A673 (cell line): ENCODE measurements at regions not wholly inside any gene's neighbourhood (a gene's known extent, or its start where the extent isn't known, plus 50 kb on each side); places are given as distances from the start of the nearest gene placed in this dataset.

Source experiments
- BruUV-seq: library from RNA; stranded (reverse); fragments of 400-500 nt; replicated peaks from 2 replicates; lab custom pipeline; 2021; lab: Mats Ljungman, UMichigan
- CTCF ChIA-PET: fragments of 300-600 bp; sonication (Branson Sonifier 250); formaldehyde crosslinking; loops from one replicate; lab custom pipeline; 2022; ENCODE audit warnings: antibody characterized with exemption; lab: Charles Lee
- POLR2A ChIA-PET: fragments of 300-600 bp; sonication (Branson Sonifier 250); formaldehyde crosslinking; loops from one replicate; lab custom pipeline; 2022; ENCODE audit warnings: antibody characterized with exemption; ENCODE audit not compliant: low non-redundant PET; lab: Charles Lee
- DNase-seq: peaks from one replicate; pipeline ENCODE4 v3.0.0-alpha.2; 2015; ENCODE audit warnings: low spot score
- H3K27ac ChIP-seq: fragments of 200-600 bp; sonication (generic); 2 replicates; pipeline ENCODE4 v1.5.1; 2016; ENCODE audit warnings: mixed run types, low read depth, mild to moderate bottlenecking, mixed read lengths, antibody characterized with exemption, low read length; ENCODE audit not compliant: poor library complexity, severe bottlenecking
- H3K27me3 ChIP-seq: fragments of 200-600 bp; sonication (generic); replicated peaks from 2 replicates; pipeline ENCODE4 v1.6.1; 2017; ENCODE audit warnings: mixed run types, low read depth, mild to moderate bottlenecking, mixed read lengths, antibody characterized with exemption, low read length; ENCODE audit not compliant: insufficient read depth, poor library complexity
- H3K36me3 ChIP-seq: fragments of 200-600 bp; sonication (generic); 2 replicates; pipeline ENCODE4 v1.6.1; 2016; ENCODE audit warnings: mixed run types, mild to moderate bottlenecking, mixed read lengths, antibody characterized with exemption, low read length; ENCODE audit not compliant: insufficient read depth, poor library complexity, severe bottlenecking
- H3K4me1 ChIP-seq: fragments of 200-600 bp; sonication (generic); 2 replicates; pipeline ENCODE4 v1.6.1; 2017; ENCODE audit warnings: mixed run types, mild to moderate bottlenecking, mixed read lengths, antibody characterized with exemption, low read length; ENCODE audit not compliant: insufficient read depth, poor library complexity, severe bottlenecking
- H3K4me3 ChIP-seq: fragments of 200-600 bp; sonication (generic); 2 replicates; pipeline ENCODE4 v1.5.1; 2016; ENCODE audit warnings: low read depth, mixed run types, mild to moderate bottlenecking, mixed read lengths, low read length; ENCODE audit not compliant: poor library complexity, severe bottlenecking
- H3K9me3 ChIP-seq: fragments of 200-600 bp; sonication (generic); 2 replicates; pipeline ENCODE4 v1.6.1; 2016; ENCODE audit warnings: mixed run types, low read depth, mild to moderate bottlenecking, mixed read lengths, antibody characterized with exemption, low read length; ENCODE audit not compliant: poor library complexity, severe bottlenecking
- EZH2 ChIP-seq: fragments of 200-600 bp; sonication (generic); IDR thresholded peaks from 2 replicates; pipeline ENCODE4 v1.6.1; 2017; ENCODE audit warnings: borderline replicate concordance, low read depth, mild to moderate bottlenecking, mixed read lengths, antibody characterized with exemption, low read length; ENCODE audit not compliant: poor library complexity, severe bottlenecking
- intact Hi-C: fragments of 100-400 bp; cut with micrococcal nuclease; formaldehyde crosslinking; loops from one replicate; pipeline ENCODE4 v1.10.0; 2022; ENCODE audit not compliant: unreplicated experiment
- TF ChIP-seq, protein P1 (sequence below): fragments of 300-800, 200-600 bp; sonication (generic); conservative IDR thresholded peaks from 2 replicates; pipeline ENCODE4 v1.5.1; 2017; ENCODE audit warnings: low read depth, mild to moderate bottlenecking, antibody characterized with exemption, low read length, moderate library complexity, mixed read lengths

DNA sequence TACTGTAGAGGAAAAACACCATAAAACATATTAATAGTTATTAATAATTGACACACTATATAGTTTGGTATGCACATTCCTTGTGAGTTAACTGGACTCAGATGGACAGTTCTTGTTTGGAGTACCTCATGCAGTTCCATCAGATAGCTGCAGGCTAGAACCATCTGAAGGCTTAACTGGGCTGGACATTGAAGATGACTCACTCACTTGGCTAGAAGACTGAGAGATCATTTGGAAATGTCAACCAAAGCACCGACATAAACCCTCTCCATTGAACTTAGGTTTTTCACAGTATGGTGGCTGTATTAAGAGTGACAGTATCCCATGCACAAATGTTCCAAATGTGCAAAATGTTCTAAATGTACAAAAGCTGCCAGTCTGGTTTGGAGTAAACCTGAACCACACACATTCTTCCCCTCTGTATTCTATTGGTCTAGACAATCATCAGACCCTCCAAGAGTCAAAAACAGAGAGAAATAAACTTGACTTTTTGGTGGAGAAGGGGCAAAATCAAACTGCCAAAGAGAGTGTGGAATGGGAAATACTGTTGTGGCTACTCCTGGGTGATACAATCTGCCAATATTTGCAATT lies 708.4 kb downstream of the KCNT2 start:
- intact Hi-C loops = no loop called here
- BruUV-seq = no TSS peak
- no peak for DNase-seq
- no peaks in the 10 kb centered on the region for H3K9me3 ChIP-seq
- TF ChIP-seq, protein P1, sequence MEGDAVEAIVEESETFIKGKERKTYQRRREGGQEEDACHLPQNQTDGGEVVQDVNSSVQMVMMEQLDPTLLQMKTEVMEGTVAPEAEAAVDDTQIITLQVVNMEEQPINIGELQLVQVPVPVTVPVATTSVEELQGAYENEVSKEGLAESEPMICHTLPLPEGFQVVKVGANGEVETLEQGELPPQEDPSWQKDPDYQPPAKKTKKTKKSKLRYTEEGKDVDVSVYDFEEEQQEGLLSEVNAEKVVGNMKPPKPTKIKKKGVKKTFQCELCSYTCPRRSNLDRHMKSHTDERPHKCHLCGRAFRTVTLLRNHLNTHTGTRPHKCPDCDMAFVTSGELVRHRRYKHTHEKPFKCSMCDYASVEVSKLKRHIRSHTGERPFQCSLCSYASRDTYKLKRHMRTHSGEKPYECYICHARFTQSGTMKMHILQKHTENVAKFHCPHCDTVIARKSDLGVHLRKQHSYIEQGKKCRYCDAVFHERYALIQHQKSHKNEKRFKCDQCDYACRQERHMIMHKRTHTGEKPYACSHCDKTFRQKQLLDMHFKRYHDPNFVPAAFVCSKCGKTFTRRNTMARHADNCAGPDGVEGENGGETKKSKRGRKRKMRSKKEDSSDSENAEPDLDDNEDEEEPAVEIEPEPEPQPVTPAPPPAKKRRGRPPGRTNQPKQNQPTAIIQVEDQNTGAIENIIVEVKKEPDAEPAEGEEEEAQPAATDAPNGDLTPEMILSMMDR = no peak
- no peak for TF ChIP-seq EZH2
- H3K27me3 ChIP-seq = no peaks in the 10 kb centered on the region
- no peaks in the 10 kb centered on the region for H3K4me1 ChIP-seq
- no peak overlapping the region for H3K4me3 ChIP-seq
- ChIA-PET POLR2A (no interaction called here), CTCF (no interaction called here)
- no peak overlapping the region for H3K27ac ChIP-seq
- no peaks in the 10 kb centered on the region for H3K36me3 ChIP-seq

DNA sequence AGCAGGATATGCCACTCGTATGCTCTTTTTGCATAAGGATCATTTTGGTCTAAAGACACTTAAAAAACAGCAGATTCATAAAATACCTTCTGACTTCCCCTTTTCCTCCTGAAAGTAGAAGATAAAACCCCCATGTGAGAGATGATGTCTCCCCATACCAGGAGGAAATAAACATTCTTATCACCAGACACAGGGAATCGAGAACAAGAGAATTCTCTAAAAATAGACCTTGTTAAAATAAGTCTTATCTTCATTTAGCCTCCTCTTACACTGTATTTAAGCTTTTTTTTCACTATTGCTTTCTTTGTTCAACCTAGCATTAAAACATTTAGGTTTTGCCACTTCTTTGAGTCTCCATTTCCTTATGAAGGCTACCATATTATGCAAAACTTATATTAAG lies 709.3 kb downstream of the KCNT2 start:
- no TSS peak for BruUV-seq
- intact Hi-C loops = no loop called here
- Histone ChIP-seq H3K4me3 (no peak overlapping the region), H3K27ac (no peak overlapping the region), H3K4me1 (no peaks in the 10 kb centered on the region), H3K27me3 (no peaks in the 10 kb centered on the region), H3K9me3 (no peaks in the 10 kb centered on the region), H3K36me3 (no peaks in the 10 kb centered on the region)
- TF ChIP-seq, protein P1 = no peak
- no peak for TF ChIP-seq EZH2
- ChIA-PET POLR2A (no interaction called here), CTCF (no interaction called here)
- DNase-seq = no peak

DNA sequence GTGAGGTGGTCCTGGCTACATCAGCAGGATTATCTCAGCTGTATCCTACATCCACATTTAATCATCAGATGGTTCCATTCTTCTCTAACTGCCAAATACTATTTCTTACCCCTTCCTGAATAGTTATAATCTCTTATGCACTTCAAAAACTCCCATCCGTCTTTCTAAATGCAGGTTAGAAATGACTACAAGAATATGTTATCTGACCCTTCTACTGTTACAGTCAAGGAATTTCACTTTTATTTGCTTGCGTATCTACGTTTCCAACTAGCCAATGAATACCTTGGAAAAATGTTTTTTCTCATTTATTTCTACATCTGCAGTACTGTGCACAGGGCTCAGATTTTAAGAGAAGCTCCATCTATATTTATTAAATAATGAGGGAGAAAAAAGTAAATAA lies 709.9 kb downstream of the KCNT2 start:
- no TSS peak for BruUV-seq
- no peaks in the 10 kb centered on the region for H3K9me3 ChIP-seq
- CTCF ChIA-PET = no interaction called here
- no peaks in the 10 kb centered on the region for H3K27me3 ChIP-seq
- H3K36me3 ChIP-seq = no peaks in the 10 kb centered on the region
- TF ChIP-seq, protein P1 = no peak
- no peak for TF ChIP-seq EZH2
- no peak for DNase-seq
- POLR2A ChIA-PET = no interaction called here
- H3K4me1 ChIP-seq = no peaks in the 10 kb centered on the region
- no peak overlapping the region for H3K27ac ChIP-seq
- no peak overlapping the region for H3K4me3 ChIP-seq
- intact Hi-C loops = no loop called here
